Nucleus accumbens (tissue), 56 donors: ENCODE measurements at regions not wholly inside any gene's neighbourhood (a gene's known extent, or its start where the extent isn't known, plus 50 kb on each side); places are given as distances from the start of the nearest gene placed in this dataset.
"Not testable (repeated sequence)": the region's sequence is repeated elsewhere in the genome, so short reads cannot be mapped to it uniquely, and the experiment has no call there.

Source experiments
- DNase-seq, 56 donors: peaks; one replicate each; lab custom pipeline; 2025; lab: John Stamatoyannopoulos, UW

DNA sequence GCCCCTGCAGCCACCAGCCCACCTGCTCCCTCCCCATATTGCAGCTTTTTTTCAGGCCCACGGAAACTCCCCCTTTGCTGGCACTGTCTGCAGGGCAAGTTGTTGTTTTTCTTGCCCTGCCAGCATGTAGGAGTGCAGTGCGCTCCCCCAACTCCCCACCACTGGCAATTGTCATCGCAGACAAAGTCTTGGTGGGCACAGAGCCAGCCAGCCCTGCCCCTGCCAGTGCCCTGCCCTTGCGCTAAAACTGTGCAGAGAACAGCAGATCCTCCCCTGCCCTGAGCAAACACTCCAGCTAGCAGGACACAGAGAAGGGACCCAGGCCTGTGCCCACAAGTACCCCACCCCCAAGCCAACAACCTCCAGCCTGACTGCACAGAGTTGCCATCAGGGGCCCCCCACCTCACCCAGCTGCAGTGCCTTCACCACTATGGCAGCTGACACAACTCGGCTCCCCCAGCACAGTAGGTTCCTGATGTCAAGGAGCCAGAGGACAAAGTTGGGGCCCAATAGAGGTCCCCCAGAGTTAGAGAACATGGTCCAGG is 158.1 kb upstream of the ARHGAP42 start:
- DNase-seq = no peak

DNA sequence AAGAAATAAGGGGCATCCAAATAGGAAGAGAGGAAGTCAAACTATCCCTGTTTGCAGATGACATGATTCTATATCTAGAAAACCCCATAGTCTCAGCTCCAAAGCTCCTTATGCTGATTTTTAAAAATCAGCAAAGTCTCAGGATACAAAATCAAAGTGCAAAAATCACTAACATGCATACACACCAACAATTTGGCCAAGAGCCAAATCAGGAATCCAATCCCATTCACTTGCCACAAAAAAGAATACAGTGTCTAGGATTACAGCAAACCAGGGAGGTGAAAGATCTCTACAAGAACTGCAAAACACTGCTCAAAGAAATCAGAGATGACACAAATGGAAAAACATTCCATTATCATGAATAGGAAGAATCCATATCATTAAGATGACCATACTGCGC is 155.8 kb upstream of the ARHGAP42 start:
- DNase-seq = not testable (repeated sequence)

GRCh38 chr11:100536979-100537378 is 150.1 kb upstream of the ARHGAP42 start:
- no peak for DNase-seq

- DNase-seq = no peak
These were observed 143.7 kb upstream of the ARHGAP42 start for GRCh38 chr11:100543386-100543785.

GRCh38 chr11:100545556-100545955 is 141.5 kb upstream of the ARHGAP42 start:
- no peak for DNase-seq

DNA sequence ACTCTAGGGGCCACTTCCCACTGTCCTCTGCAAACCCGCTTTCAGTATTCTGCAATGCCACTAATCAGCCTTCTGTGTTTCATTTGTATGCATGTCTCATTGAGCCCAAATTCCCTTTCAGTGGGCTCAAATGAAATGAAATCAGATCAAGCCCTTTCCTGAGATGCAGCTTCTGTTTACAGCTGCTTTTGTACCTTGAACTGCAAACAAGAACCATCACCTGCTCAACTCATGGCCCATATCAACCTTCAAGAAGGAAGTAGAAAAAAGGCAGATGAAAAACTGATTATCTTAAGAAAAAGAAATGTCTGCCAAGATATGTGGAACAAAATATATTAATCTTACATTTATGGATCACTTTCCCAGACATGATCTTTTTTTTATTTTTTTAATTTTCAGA is 141.1 kb upstream of the ARHGAP42 start:
- no peak for DNase-seq

DNA sequence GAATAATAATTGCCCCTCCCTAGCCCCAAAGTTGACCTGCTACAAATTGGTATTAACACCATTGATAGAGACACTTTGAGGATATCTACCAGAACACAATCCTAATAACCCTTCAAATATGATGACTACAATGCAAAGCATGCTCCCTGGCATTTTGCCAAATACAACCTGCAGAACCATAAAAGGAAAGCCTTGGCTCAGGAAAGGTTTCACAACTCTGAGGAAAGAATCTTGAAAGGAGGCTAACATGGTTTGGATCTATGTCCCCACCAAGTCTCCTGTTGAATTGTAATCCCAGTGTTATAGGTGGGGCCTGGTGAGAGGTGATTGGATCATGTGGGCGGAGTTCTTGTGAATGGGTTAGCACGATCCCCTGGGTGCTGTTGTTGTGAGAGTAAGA is 140.4 kb upstream of the ARHGAP42 start:
- no peak for DNase-seq

DNA sequence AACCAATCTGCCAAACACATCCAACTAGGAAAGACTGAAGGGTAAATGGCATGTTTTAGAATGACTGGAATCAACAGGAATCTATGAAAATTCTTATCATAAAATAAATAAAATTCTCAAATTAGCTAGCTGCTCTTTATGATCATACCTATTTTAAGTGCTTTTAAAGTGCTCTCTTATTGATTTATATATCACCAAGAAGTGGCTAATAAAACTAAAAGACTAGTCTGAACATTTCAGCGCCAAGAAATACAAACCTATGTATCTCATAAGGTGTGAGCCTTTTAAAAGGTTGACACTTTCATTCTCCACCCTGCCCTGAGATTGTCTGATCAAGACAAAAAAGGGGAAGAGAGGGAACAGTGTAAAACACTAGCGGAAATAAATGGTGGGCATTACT is 136.8 kb upstream of the ARHGAP42 start:
- DNase-seq = no peak

GRCh38 chr11:100550912-100551632 is 136.0 kb upstream of the ARHGAP42 start:
- peak in 10 of 56 donors; percentile 1 to 40 (median 20) for DNase-seq

GRCh38 chr11:100555931-100556330 is 131.2 kb upstream of the ARHGAP42 start:
- DNase-seq = no peak

DNA sequence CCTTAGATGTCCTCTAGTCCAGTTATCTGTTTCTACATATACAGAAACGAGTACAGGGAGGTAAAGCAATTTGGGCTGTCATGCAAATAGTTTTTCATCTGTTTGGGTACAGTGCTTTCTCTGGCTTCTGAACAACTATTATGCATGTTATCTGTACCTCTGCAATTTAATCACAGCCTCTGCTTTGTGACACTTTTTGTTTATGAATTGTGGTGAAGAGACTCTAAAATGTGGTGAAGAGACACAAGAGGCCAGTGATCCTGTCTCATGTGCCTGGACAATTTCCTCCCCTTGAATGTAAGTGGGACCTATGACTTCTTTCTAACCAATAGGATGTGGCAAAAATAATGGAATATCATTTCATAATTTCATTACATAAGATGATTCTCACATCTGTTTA is 130.3 kb upstream of the ARHGAP42 start:
- no peak for DNase-seq

GRCh38 chr11:100557830-100558611 is 129.1 kb upstream of the ARHGAP42 start:
- DNase-seq = no peak

- no peak for DNase-seq
These were observed 126.5 kb upstream of the ARHGAP42 start for GRCh38 chr11:100560606-100561005.

GRCh38 chr11:100561323-100561722 is 125.8 kb upstream of the ARHGAP42 start:
- DNase-seq = no peak

DNA sequence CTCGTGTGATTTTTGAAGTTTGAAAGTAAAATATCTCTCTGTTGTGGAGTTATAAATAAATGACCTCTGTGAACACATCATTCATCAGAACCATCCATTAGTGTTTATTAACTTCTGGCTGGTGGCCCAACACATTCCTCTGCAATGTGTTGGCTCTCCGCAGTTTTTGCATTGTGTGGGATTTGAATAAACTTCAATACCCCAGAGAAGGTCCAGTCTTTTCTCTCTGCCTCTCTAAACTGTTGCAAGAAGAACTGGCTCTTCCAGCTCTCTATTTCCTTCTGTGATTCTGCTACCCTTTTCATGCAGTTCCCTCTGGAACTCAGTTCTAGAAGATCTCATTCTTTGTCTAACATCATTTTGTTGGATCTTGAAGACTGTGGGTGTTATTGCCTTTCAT is 125.0 kb upstream of the ARHGAP42 start:
- DNase-seq = peak in 1 of 56 donors; percentile 10

DNA sequence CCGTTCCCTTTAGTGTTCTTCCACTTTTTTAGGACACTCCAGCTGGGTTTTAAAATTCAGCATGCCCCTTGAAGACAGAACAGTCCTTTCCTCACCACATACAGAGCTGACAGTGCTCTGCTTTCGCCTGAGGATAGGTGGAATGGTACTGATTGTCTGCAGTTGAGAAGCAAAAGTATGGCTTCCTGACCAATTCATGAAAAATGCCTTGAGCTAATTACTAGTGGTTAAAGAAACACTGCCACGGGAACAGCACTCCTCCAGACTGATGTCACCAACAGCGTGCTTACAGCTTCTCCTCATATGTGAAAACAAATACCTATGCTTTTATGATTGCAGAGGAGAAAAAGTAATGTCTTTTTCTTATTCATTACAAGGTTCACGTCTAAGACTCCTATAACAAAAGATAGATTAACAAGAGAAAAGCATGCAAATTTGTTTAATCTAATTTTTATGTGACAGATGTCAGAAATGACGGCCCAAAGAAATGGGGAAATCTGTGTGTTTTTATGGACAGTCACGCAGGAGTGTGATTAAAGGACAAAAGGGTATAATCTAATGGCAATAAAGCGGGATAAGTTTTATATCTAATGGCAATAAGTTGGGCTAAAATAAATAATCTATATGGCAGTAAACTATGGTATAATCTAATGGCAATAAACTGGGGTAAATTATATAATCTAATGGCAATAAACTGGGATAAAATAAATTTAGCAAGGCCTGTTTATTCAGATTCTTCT is 123.4 kb upstream of the ARHGAP42 start:
- no peak for DNase-seq

DNA sequence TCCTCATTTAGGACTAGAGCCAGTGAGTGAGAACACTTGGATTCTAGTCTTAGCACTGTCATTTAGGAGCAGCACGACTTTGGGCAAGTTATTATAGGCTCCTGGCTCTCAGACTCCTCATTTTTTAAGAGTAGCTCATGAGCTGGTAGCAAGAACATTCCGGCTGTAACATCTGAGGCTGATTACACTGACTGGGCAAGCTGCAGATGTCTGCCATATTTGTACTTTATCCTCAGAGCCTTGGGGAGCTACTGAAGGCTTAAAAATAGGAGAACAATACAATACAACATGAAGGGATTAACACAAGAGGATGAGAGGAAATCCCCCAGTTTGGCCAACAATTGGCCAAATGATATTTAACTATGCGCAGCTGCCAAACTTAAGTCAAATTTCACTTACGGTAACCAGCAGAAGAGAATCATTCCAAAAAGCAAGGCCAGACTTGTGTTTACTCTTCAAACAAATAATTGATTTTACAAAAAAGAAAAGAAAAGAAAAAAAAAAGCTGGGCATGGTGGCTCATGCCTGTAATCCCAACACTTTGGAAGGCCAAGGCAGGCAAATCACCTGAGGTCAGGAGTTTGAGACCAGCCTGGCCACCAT is 113.1 kb upstream of the ARHGAP42 start:
- DNase-seq = no peak

GRCh38 chr11:100574894-100575769 is 112.0 kb upstream of the ARHGAP42 start:
- no peak for DNase-seq

DNA sequence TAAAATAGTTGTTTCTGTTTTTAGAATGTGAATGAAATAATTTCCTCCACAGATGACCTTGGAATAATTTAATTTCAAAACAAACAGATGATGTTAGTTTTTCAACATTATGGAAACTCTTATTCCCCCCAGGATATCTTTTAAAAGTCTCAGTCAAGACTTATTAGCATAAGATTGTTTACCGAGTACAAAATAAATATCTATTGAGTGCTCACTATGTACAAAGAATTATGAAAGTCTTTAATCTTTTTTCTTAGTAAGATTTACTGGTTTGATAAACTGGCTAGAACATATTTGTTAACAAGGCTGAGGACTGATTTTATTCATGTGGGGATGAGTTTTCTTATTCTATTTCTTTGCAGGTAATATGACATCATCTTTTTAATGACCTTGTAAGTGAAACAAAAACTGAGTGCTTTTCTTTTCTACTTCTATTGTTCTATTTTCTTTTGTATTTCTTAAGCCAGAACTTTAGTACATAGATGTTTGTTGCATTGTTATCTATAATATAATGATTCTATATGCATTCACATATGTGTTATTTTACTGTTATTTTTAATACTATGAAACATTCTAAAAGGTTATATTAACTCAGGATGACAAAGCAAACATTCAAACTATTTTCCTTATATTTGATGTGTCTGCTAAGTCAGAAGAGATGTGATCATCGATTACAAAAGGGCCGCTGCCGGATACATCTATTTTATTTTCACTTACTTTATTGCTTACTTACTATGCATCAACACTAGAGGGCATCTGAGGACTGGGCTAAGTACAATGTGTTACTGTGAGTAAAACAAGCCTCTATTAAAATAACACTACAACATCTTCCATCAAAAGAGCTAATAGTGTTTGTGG is 111.0 kb upstream of the ARHGAP42 start:
- peak in 3 of 56 donors; percentile 12 to 31 (median 17) for DNase-seq
